ENCODE measurements at regions not wholly inside any gene's neighbourhood (a gene's known extent, or its start where the extent isn't known, plus 50 kb on each side); places are given as distances from the start of the nearest gene placed in this dataset.

DNA sequence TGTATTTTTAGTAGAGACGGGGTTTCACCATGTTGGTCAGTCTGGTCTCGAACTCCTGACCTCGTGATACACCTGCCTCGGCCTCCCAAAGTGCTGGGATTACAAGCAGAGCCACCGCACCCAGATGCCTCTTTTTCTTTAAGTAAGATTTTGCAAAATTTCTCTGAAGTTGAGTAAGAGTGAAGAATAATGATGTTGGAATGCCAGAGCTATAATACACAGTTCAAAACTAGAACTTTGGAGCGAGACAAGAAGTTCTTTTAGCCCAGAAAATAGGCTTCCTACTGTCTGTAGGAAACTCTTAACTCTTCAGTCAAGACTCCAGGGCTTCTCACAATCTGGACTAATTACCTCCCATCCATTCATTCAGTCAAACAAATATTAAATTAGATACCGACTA, 51.4 kb downstream of the MARCHF4 start:
- DNase-seq, result no peak
- Histone ChIP-seq H3K4me1 (no peaks in the 10 kb centered on the region), H3K27me3 (no peaks in the 10 kb centered on the region; the same call in 1 of the 2 replicates), H3K27ac (no peak overlapping the region), H3K4me3 (no peak overlapping the region), H3K9me3 (replicated peaks) (no peaks in the 10 kb centered on the region), H3K36me3 (no peaks in the 10 kb centered on the region)

GRCh38 chr2:216319771-216320170, 52.5 kb downstream of the MARCHF4 start:
- H3K27ac ChIP-seq, result no peak overlapping the region
- no peaks in the 10 kb centered on the region for H3K4me1 ChIP-seq
- no peaks in the 10 kb centered on the region for H3K9me3 ChIP-seq (replicated peaks)
- no peaks in the 10 kb centered on the region for H3K36me3 ChIP-seq
- H3K4me3 ChIP-seq, result no peak overlapping the region
- DNase-seq, result no peak
- H3K27me3 ChIP-seq, result no peaks in the 10 kb centered on the region; the same call in 1 of the 2 replicates

DNA sequence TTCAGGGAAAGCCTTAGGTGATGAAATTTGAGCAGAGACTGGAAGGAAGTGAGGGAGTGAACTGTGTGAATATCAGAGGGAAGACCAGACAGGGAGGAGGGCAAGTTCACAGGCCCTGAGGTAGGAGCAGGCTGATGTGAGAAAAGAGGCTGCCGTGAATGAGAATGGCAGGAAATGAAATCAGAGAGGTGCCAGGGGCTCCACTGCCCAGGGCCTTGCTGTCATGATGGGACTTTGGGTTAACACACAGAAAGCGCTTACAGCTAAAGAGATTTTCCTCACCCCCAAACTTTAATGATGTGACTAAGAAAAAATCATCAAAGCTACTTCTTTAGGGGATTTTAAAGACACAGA, 53.8 kb downstream of the MARCHF4 start:
- Histone ChIP-seq H3K4me1 (no peaks in the 10 kb centered on the region), H3K27me3 (no peaks in the 10 kb centered on the region; the same call in 1 of the 2 replicates), H3K4me3 (no peak overlapping the region), H3K36me3 (no peaks in the 10 kb centered on the region), H3K9me3 (replicated peaks) (no peaks in the 10 kb centered on the region), H3K27ac (no peak overlapping the region)
- DNase-seq, result no peak

GRCh38 chr2:216317831-216318520, 54.3 kb downstream of the MARCHF4 start:
- no peak overlapping the region for H3K4me3 ChIP-seq
- DNase-seq, result no peak
- no peaks in the 10 kb centered on the region for H3K36me3 ChIP-seq
- no peaks in the 10 kb centered on the region; the same call in 1 of the 2 replicates for H3K27me3 ChIP-seq
- H3K27ac ChIP-seq, result no peak overlapping the region
- H3K9me3 ChIP-seq (replicated peaks), result no peaks in the 10 kb centered on the region
- no peaks in the 10 kb centered on the region for H3K4me1 ChIP-seq

- H3K27ac ChIP-seq, result no peak overlapping the region
- H3K27me3 ChIP-seq, result no peaks in the 10 kb centered on the region; the same call in 1 of the 2 replicates
- no peak for DNase-seq
- no peaks in the 10 kb centered on the region for H3K36me3 ChIP-seq
- H3K4me3 ChIP-seq, result no peak overlapping the region
- no peaks in the 10 kb centered on the region for H3K4me1 ChIP-seq
- no peaks in the 10 kb centered on the region for H3K9me3 ChIP-seq (replicated peaks)
Observed at GRCh38 chr2:216316743-216317142, 55.5 kb downstream of the MARCHF4 start.

- Histone ChIP-seq H3K4me1 (no peaks in the 10 kb centered on the region), H3K4me3 (no peak overlapping the region), H3K36me3 (no peaks in the 10 kb centered on the region), H3K9me3 (replicated peaks) (no peaks in the 10 kb centered on the region), H3K27me3 (no peaks in the 10 kb centered on the region; the same call in 1 of the 2 replicates), H3K27ac (no peak overlapping the region)
- no peak for DNase-seq
Observed at GRCh38 chr2:216315802-216316603, 56.3 kb downstream of the MARCHF4 start.

DNA sequence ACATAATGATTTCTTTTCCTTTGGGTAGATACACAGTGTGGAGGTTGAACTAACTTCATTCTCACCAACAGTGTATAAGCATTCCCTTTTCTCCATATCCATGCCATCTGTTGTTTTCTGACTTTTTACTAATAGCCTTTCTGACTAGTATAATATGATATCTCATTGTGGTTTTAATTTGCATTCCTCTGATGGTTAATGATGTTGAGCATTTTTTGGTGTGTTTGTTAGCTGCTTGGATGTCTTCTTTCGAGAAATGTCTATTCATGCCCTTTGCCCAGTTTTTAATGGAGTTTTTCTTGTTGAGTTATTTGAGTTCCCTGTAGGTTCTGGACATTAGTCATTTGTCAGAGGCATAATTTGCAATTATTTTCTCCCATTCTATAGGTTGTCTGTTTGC, 59.8 kb downstream of the MARCHF4 start:
- DNase-seq, result no peak

GRCh38 chr2:216308576-216308975, 63.7 kb downstream of the MARCHF4 start:
- peak in 1 of 2 experiments; percentile 38 for DNase-seq

More for the DNA sequence above, 59.8 kb downstream of the MARCHF4 start:
- no peak overlapping the region for H3K4me3 ChIP-seq
- no peaks in the 10 kb centered on the region for H3K9me3 ChIP-seq (replicated peaks)
- H3K27me3 ChIP-seq, result no peaks in the 10 kb centered on the region
- H3K27ac ChIP-seq, result no peak overlapping the region
- H3K4me1 ChIP-seq, result peaks cover 8% of the 10 kb centered on the region
- H3K36me3 ChIP-seq, result no peaks in the 10 kb centered on the region

GRCh38 chr2:216307496-216307895, 64.8 kb downstream of the MARCHF4 start:
- no peaks in the 10 kb centered on the region for H3K36me3 ChIP-seq
- no peak overlapping the region for H3K27ac ChIP-seq
- peaks cover 8% of the 10 kb centered on the region for H3K4me1 ChIP-seq
- DNase-seq, result no peak
- H3K9me3 ChIP-seq (replicated peaks), result no peaks in the 10 kb centered on the region
- no peak overlapping the region for H3K4me3 ChIP-seq
- no peaks in the 10 kb centered on the region for H3K27me3 ChIP-seq

More at GRCh38 chr2:216308576-216308975, 63.7 kb downstream of the MARCHF4 start:
- Histone ChIP-seq H3K27me3 (no peaks in the 10 kb centered on the region), H3K9me3 (replicated peaks) (no peaks in the 10 kb centered on the region), H3K36me3 (no peaks in the 10 kb centered on the region), H3K4me3 (no peak overlapping the region), H3K4me1 (peaks cover 8% of the 10 kb centered on the region), H3K27ac (no peak overlapping the region)

- Histone ChIP-seq H3K4me3 (no peak overlapping the region), H3K9me3 (replicated peaks) (no peaks in the 10 kb centered on the region), H3K4me1 (peaks cover 8% of the 10 kb centered on the region), H3K27me3 (no peaks in the 10 kb centered on the region), H3K27ac (no peak overlapping the region), H3K36me3 (no peaks in the 10 kb centered on the region)
- DNase-seq, result no peak
Observed at GRCh38 chr2:216306868-216307267, 65.4 kb downstream of the MARCHF4 start.

DNA sequence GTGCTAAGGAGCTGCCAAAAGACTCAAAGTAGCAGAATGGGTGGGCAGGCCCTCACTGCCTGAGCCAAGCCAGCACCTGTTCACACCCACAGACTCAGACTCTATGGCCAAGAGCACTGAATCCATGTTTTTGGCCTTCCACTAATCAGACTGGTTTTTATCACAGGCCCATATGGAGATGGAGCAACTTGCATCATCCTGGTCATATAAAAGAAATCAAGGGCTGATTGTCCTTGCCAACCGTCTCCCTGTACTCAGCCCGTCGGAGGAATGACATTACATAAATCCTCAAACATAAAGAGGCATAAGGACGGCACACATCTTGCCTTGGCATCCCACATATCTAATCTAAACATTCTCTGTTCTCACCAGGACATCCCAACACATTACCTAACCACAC, 66.7 kb downstream of the MARCHF4 start:
- no peak overlapping the region for H3K27ac ChIP-seq
- no peaks in the 10 kb centered on the region for H3K27me3 ChIP-seq
- no peak overlapping the region for H3K4me3 ChIP-seq
- no peaks in the 10 kb centered on the region for H3K36me3 ChIP-seq
- H3K9me3 ChIP-seq (replicated peaks), result no peaks in the 10 kb centered on the region
- DNase-seq, result no peak
- peaks cover 8% of the 10 kb centered on the region for H3K4me1 ChIP-seq

- H3K4me3 ChIP-seq, result no peak overlapping the region
- no peak overlapping the region for H3K27ac ChIP-seq
- no peaks in the 10 kb centered on the region for H3K36me3 ChIP-seq
- no peaks in the 10 kb centered on the region for H3K27me3 ChIP-seq
- no peaks in the 10 kb centered on the region for H3K9me3 ChIP-seq (replicated peaks)
- no peak for DNase-seq
- peaks cover 5% of the 10 kb centered on the region; the same call in 1 of the 2 replicates for H3K4me1 ChIP-seq
Observed at GRCh38 chr2:216302981-216303676, 69.2 kb downstream of the MARCHF4 start.

DNA sequence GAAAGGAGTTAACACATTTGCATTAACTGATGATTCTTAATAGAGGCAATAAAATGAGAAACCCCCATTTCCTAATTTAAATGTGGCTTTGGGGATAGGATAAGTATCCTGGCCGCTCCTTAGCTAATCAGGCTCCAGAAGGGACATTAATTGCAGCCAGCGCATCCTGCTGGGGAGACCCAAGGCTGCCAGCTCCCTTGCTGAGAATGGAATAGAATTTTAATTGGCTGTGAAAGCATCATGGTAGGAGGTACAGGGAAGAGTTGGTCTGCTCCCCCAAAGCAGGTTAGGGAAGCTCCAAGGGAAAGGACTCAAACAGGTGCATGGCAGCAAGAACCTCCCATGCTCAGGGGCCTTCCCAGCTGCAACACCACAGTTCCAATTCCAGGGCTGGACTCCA, 71.4 kb downstream of the MARCHF4 start:
- Histone ChIP-seq H3K27ac (no peak overlapping the region), H3K27me3 (no peaks in the 10 kb centered on the region), H3K4me3 (no peak overlapping the region), H3K36me3 (no peaks in the 10 kb centered on the region), H3K9me3 (replicated peaks) (no peaks in the 10 kb centered on the region), H3K4me1 (peaks cover 5% of the 10 kb centered on the region; the same call in 1 of the 2 replicates)
- DNase-seq, result no peak

- no peak overlapping the region for H3K27ac ChIP-seq
- no peaks in the 10 kb centered on the region for H3K9me3 ChIP-seq (replicated peaks)
- H3K4me3 ChIP-seq, result no peak overlapping the region
- peaks cover 5% of the 10 kb centered on the region; the same call in 1 of the 2 replicates for H3K4me1 ChIP-seq
- no peaks in the 10 kb centered on the region for H3K36me3 ChIP-seq
- no peaks in the 10 kb centered on the region for H3K27me3 ChIP-seq
- DNase-seq, result no peak
Observed at GRCh38 chr2:216299588-216299987, 72.7 kb downstream of the MARCHF4 start.
